LoVo (cell line): ENCODE measurements at regions not wholly inside any gene's neighbourhood (a gene's known extent, or its start where the extent isn't known, plus 50 kb on each side); places are given as distances from the start of the nearest gene placed in this dataset.

Experiments
- DNase-seq: peaks from one replicate; pipeline ENCODE4 v3.0.0-alpha.2; 2016; ENCODE audit warnings: low spot score

GRCh38 chr11:10358696-10359095 is 53.8 kb downstream of the ADM start:
- no peak for DNase-seq

GRCh38 chr11:10359171-10359570 is 54.3 kb downstream of the ADM start:
- no peak for DNase-seq

GRCh38 chr11:10360835-10361234 is 56.0 kb downstream of the ADM start:
- DNase-seq: no peak

GRCh38 chr11:10365045-10365444 is 60.2 kb downstream of the ADM start:
- no peak for DNase-seq

- peak; percentile 64 for DNase-seq
These were observed 61.9 kb downstream of the ADM start for GRCh38 chr11:10366568-10367331.

GRCh38 chr11:10371926-10372641 is 67.2 kb downstream of the ADM start:
- DNase-seq: no peak

- no peak for DNase-seq
These were observed 68.5 kb downstream of the ADM start for GRCh38 chr11:10373340-10373739.

GRCh38 chr11:10373929-10374328 is 69.1 kb downstream of the ADM start:
- DNase-seq: no peak

GRCh38 chr11:10374386-10374785 is 69.5 kb downstream of the ADM start:
- DNase-seq: no peak

GRCh38 chr11:10375280-10375971 is 70.6 kb downstream of the ADM start:
- DNase-seq: no peak

- no peak for DNase-seq
These were observed 71.2 kb downstream of the ADM start for GRCh38 chr11:10376061-10376460.

- no peak for DNase-seq
These were observed 72.3 kb downstream of the ADM start for GRCh38 chr11:10377183-10377582.

- DNase-seq: no peak
These were observed 73.5 kb downstream of the ADM start for GRCh38 chr11:10378362-10378761.

- no peak for DNase-seq
These were observed 74.1 kb downstream of the ADM start for GRCh38 chr11:10379022-10379421.

GRCh38 chr11:10379426-10379825 is 74.6 kb downstream of the ADM start:
- no peak for DNase-seq

GRCh38 chr11:10379871-10380568 is 75.0 kb upstream of the AMPD3 start:
- DNase-seq: no peak

- no peak for DNase-seq
These were observed 74.1 kb upstream of the AMPD3 start for GRCh38 chr11:10380921-10381320.

- DNase-seq: no peak
These were observed 73.3 kb upstream of the AMPD3 start for GRCh38 chr11:10381736-10382135.

GRCh38 chr11:10382518-10382917 is 72.5 kb upstream of the AMPD3 start:
- DNase-seq: peak; percentile 14

GRCh38 chr11:10385696-10386095 is 69.4 kb upstream of the AMPD3 start:
- no peak for DNase-seq

GRCh38 chr11:10386361-10386760 is 68.7 kb upstream of the AMPD3 start:
- DNase-seq: no peak

- DNase-seq: no peak
These were observed 68.2 kb upstream of the AMPD3 start for GRCh38 chr11:10386861-10387205.
